Epithelial cell of esophagus (primary cell): ENCODE measurements at regions not wholly inside any gene's neighbourhood (a gene's known extent, or its start where the extent isn't known, plus 50 kb on each side); places are given as distances from the start of the nearest gene placed in this dataset.
"Not testable (repeated sequence)": the region's sequence is repeated elsewhere in the genome, so short reads cannot be mapped to it uniquely, and the experiment has no call there.

Experiments used
- DNase-seq: peaks from one replicate; pipeline ENCODE4 v3.0.0; 2010; ENCODE audit warnings: low read depth
- H3K4me3 ChIP-seq: 2 replicates; pipeline ENCODE4 v1.5.1; 2011; ENCODE audit warnings: mild to moderate bottlenecking, low read length, control low read depth
- CTCF ChIP-seq: IDR thresholded peaks from 2 replicates; pipeline ENCODE4 v1.5.1; 2011; ENCODE audit warnings: low read depth, mild to moderate bottlenecking, low read length, control low read depth, inconsistent platforms; ENCODE audit not compliant: insufficient read depth; ENCODE audit errors: missing control alignments

DNA sequence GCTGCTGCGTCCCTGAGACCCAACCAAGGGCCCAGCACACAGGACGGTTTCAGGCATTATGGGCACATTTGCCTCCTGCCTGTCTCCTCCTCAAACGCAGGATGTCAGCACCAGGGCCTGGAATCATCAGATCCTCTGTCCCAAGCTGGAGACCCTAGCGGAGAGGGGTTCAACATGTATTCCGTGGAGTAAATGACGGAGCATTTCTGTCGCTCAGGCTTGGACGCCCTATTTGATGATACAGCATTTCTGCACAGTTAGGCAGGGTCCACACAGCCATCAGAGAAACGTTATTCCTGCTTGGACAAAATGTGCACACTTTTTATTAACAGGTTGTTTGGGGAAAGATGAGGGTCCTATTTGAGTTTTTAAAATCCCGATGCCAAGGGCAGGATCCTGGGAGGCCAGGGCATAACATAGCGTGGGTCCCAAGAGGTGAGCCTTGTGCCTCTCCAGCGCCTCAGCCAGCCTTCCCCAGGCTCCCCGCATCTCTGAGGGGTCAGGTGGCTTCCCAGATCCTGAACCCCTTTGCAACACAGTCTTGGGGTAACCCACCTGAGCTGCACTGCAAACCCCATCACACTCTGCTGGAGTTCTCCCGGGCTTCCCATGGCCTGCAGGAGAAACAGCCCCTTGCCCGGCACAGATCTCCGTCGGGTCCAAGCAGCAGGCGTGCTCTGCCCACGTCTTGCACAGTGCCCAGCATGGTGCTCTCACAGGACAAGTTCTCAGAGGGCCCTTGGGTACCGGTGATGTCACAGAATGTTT lies 319.7 kb upstream of the MYT1L start:
- TF ChIP-seq CTCF, result no peak
- H3K4me3 ChIP-seq, result no peak overlapping the region
- no peak for DNase-seq

DNA sequence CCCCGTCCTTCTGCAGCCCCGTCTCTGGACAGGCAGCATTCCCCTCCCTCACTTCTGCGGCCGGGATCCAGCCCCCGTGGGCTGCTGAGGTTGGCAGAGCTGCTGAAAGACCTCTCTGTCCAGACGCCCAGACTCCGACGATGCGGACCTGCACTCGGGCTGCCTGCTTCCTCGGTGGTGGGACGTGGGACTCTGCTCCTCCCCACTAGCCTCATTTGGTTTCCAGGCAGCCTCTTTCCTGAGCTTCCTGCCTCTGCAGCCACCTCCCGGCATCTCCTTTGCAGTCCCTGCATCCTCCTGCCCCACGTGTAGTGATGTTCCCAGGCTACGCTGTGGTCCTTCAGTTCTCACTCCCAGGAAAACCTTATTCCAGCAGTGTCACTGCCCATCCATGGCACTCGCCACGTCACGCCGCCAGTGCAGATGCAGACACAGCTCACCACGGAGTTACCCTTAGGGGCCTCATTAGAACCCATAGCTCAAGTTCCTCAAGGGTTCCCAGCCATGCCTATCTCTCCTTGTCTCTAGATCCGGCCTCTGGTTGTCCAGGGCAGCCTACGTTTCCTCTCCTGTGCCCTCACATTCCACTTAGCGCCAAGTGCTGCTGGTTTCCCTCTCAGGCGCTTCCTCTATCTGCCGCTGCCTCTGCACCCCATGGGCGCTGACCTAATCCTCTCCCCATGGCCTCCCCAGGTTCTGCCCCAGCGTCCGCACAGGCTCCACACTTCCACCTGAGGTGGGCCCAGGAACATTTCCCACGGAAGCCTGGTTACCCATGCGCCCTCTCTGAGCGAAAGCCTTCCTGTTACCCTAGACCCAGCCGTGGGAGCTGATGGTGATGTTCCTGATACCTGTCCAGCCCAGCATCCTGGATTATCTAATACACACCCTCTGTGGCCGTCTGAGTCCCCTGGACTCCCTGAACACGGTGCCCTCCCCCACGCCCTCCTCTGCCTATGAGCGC lies 318.3 kb upstream of the MYT1L start:
- TF ChIP-seq CTCF, result no peak
- DNase-seq, result no peak
- H3K4me3 ChIP-seq, result no peak overlapping the region

DNA sequence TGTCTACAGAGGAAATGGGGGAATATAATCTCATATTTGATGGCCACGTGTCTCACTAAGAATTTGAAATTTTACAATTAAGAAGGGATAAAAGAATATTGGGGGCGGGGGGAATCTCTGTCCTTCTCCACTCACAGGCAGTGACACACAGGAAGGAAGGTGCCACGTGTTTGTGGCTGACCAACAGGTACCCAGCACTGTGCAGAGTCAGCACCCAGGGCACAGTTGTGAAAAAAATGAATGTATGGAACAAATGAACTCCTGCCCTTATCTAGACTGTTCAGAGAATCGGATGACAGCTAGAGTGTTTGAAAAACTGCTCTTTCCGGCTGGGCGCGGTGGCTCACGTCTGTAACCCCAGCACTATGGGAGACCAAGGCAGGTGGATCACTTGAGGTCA lies 317.0 kb upstream of the MYT1L start:
- no peak for TF ChIP-seq CTCF
- H3K4me3 ChIP-seq, result no peak overlapping the region
- no peak for DNase-seq

DNA sequence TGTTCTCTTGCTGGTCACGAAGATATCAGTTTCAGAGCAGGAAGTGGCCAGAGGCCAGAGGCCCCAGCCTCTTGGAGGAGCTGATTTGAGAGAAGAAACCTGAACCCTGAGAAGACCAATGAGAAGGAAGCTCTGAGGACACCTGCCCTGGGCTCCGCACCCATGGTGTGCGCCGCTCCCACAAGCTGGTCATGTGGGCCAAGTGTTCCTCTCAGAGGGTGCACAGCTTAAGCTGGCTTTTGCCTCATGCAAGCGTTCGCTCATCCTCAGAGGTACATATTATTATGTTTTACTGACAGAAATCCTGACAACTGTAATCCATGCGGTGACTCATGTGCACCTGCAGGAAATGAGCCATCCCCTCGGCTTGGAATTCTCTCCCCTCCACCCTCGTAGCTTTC lies 316.1 kb upstream of the MYT1L start:
- no peak for TF ChIP-seq CTCF
- peak; percentile 92 for DNase-seq
- no peak overlapping the region for H3K4me3 ChIP-seq

- no peak overlapping the region for H3K4me3 ChIP-seq
- peak; percentile 76 for DNase-seq
- TF ChIP-seq CTCF, result no peak
These were observed 315.5 kb upstream of the MYT1L start for GRCh38 chr2:2646433-2647051.

DNA sequence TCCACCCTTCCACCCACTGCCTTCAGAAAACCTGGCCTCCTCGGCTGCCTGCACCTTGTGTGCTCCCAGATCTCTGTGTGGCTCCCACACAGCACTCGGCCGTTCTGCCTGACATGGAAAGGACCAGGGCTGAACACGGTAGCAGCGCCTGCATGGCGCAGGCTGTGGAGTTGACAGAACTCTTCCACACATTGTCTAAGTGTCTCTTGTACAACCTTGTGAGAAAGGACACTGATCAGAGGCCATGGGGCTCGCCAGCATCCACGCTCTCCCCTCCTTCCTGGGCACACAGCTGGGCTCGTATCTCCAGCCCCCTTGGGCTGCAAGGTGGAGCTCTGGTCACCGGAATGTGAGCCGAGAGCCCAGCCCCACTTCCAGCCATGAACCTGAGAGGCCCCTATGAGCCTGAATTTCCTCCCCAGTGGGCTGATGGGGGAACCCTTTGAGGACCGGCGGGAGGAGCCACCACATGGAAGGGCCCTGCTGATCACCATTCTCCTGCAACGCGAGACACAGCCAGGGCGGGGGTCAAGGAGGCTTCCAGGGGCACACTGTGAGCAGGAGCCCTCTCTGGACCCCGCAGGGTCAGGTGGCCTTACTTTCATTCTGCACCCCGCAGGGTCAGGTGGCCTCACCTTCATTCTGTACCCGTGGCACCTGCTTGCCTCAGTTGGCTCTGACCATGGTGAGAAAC lies 314.2 kb upstream of the MYT1L start:
- no peak for TF ChIP-seq CTCF
- H3K4me3 ChIP-seq, result no peak overlapping the region
- DNase-seq, result no peak

- not testable (repeated sequence) for H3K4me3 ChIP-seq, DNase-seq
These were observed 313.7 kb upstream of the MYT1L start for GRCh38 chr2:2644751-2645150.
